COLO668 (cell line): ENCODE measurements at regions not wholly inside any gene's neighbourhood (a gene's known extent, or its start where the extent isn't known, plus 50 kb on each side); places are given as distances from the start of the nearest gene placed in this dataset.
"Not testable (repeated sequence)": the region's sequence is repeated elsewhere in the genome, so short reads cannot be mapped to it uniquely, and the experiment has no call there.

Experiments used
- DNase-seq: peaks from one replicate; lab custom pipeline; 2025; ENCODE audit not compliant: unreplicated experiment; lab: John Stamatoyannopoulos, UW

DNA sequence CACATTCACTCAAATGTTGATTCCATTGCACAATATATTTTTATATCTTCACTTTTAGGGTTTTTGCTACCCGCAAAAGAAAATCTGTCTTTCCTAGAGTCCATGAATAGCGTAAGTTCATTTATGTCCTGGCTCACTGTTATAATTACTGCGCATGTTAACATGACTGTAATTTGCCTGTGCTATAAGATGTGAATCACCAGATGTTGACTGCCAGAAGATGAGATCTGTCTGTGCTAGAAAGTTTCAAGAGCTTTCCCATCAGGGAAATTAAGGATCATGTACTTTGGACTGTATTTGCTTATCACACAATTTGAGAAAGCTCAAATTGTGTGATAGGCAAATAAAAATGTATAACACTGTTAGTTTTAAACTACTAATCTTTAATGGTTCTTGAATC is 322.5 kb downstream of the CHL1 start:
- DNase-seq = no peak

DNA sequence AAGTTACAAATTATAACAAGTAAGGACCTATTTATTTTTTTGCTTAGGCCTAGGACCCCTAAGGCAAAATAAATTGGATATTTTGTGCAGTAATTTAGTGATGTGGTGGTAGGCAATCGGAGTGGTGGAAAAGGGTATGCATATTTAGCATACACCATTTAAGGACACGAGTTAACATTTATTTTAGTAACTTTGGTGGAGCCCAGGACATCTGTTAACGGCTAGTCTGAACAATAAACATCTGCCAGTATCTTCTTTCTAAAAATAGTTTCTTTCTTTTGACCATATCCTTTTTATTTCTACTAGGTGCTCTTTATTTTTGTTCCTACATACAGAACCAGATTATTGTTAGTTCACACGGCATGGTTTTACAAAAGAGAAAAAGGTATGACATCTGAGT is 326.3 kb downstream of the CHL1 start:
- DNase-seq = no peak

- no peak for DNase-seq
Observed at GRCh38 chr3:525415-525814, 328.9 kb downstream of the CHL1 start.

DNA sequence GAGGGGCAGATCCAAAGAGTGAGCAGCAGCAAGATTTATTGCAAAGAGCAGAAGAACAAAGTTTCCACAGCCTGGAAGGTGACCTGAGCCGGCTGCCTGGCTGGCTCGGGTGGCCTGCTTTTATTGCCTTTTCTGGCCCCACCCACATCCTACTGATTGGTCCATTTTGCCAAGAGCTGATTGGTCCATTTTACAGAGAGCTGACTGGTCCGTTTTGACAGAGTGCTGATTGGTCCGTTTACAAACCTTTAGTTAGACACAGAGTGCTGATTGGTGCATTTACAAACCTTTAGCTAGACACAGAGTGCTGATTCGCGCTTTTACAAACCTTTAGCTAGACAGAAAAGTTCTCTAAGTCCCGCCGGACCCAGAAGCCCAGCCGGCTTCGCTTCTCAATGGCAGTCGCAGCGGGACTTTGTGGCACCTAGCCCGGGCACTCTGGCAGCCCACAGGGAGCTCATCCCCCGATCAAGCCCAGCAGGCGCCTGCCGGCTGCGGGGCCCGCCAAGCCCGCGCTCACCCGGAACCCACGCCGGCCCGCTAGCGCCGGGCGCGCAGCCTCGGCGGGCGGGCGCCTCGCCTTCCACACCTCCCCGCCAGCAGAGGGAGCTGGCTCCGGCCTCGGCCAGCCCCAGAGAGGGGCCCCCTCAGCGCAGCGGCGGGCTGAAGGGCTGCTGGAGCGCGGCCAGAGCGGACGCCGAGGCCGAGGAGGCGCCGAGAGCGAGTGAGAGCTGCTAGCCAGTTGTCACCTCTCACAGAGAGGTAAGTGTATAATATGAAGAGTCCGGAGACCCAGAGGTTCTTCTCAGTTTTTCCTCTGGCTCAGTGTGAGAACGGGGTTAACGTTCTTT is 339.2 kb downstream of the CHL1 start:
- peak; percentile 78 for DNase-seq

DNA sequence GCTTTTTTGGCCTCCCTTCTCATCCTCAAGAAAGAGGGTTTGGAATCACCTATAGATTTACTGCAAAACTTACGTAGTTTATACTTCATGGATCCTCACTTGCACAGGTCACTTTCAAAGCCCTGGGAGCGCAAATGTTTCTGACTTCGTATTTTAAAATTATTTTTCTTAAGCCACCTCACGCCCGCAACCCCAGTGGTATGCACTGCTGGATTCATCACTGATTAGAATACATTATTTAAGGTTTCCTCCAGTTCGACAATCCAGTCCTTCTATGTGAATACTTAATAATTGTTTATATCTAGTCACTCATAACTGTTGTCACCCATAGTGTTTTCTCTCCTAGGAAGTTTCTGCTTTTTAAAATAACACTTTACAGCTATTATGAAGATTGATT is 339.9 kb downstream of the CHL1 start:
- DNase-seq = no peak

DNA sequence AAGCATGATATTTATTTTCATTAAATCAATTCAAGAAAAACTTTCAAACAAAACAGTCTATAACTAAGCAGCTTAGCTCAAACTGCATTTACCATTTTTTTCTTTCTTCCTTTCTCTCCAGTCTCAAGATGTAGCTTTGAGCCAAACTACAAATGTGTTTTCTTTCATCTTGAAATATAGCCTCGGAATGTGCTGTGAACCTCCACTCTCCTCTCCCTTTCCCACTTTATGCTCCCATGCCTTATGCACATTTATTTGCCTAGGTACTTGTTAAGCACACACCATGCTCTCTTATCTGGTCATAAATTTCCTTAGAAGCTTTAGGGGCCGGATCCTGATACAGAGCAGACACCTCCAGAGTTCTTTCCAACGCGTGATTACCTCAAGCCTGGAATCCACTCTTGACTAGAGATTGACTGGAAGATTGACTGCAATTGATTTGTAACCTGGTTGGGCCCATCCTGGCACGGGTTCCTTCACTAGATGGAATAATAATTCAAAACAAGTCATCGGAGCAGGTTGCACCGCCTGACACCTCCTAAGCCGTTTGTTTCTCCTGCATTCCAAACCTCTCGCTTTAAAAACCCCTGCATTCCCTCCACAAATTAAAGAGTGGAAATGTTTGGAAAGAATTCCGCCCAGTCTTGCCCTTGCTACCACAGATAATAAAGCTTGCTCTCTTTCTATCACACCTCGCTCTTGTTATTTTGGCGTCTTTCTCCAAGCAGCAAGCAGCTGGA is 344.7 kb downstream of the CHL1 start:
- DNase-seq = no peak

DNA sequence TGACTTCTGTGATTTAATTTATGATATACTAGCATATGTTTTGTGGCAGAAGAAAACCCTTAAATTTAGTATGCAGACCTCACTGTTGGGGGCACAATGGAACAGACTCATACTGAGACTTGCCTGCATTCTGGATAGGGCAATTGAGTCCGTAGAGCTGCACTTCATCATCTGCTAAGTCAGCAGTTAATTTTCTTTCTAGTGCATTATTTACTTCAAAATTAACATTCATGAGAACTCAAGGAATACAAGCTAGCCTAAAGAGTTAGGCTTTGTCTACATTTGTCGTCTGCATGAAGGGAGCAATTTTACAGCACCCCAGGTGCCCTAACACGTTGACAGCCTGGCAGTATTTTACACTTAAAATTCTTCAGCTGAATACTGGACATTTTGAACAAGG is 345.5 kb downstream of the CHL1 start:
- no peak for DNase-seq

DNA sequence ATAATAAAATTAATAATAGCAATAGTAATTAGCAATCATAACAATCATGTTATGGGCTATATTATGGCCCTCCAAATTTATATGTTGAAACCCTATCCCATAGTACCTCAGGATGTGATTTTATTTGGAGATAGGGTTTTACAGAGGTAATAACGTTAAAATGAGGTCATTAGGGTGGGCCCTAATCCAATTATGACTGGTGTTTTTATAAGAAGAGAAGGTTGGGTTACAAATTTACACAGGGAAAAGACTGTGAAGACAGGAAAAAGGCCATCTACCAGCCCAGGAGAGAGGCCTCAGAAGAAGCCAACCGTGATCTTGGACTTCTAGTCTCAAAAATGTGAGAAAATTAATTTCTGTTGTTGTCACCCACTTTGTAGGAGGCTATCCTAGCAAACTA is 353.1 kb downstream of the CHL1 start:
- DNase-seq = no peak

GRCh38 chr3:550471-550870 is 353.9 kb downstream of the CHL1 start:
- DNase-seq = no peak

- no peak for DNase-seq
Observed at GRCh38 chr3:557972-558371, 361.4 kb downstream of the CHL1 start.

DNA sequence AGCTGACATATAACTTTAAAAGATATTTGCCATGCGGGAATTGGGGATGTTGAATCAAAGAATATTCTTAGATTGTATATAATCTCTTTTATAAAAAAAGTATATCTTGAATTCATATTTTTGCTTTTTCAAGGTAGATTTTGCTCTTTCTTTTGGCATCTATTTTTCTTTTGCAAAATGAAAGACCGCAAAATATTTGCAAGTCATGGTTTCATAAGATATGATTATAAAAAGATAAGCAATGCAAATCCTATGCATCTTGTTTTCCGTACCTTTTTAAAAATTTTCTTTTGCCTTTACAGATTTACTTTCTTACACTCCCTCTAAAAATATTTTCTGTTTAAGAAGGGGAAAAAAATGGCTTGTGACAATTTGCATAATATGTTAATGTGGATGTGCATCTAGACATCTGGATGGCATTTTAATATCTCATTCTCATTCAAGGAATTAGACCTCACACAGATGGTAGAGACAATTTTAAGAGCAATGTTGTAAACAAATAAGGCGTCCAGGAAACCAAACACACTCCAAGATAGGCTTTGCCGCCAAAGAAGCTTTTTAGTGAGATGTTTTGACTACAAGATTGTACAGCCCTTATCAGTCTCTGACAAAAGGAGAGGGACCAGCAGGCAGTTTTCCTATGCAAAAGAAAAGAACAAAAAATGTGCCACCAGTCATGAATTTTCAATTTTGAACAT is 371.1 kb downstream of the CHL1 start:
- no peak for DNase-seq

- not testable (repeated sequence) for DNase-seq
Observed at GRCh38 chr3:579529-579928, 383.0 kb downstream of the CHL1 start.

- not testable (repeated sequence) for DNase-seq
Observed at GRCh38 chr3:589066-589465, 392.5 kb downstream of the CHL1 start.

GRCh38 chr3:597304-597703 is 400.7 kb downstream of the CHL1 start:
- not testable (repeated sequence) for DNase-seq

GRCh38 chr3:597746-598145 is 401.2 kb downstream of the CHL1 start:
- not testable (repeated sequence) for DNase-seq

DNA sequence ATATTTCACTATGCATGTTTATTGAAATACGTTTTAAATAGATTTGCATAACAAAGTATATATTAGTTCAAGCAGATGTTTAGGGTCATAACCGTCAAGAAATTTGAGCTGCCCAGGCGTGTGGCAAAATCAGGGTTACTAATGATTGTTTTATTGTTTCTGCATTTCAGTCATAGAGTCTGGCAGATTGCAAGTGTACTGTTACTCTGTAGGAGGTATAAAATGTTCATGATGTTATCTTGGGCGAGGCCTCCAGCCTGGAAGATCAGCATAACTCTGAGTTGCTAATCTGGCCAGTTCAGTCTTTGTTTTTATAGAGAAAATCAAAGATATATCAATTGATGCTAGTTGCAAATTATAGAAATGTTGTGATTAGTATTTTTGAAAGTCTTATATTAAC is 410.9 kb downstream of the CHL1 start:
- not testable (repeated sequence) for DNase-seq

- no peak for DNase-seq
Observed at GRCh38 chr3:621714-622113, 425.2 kb downstream of the CHL1 start.

DNA sequence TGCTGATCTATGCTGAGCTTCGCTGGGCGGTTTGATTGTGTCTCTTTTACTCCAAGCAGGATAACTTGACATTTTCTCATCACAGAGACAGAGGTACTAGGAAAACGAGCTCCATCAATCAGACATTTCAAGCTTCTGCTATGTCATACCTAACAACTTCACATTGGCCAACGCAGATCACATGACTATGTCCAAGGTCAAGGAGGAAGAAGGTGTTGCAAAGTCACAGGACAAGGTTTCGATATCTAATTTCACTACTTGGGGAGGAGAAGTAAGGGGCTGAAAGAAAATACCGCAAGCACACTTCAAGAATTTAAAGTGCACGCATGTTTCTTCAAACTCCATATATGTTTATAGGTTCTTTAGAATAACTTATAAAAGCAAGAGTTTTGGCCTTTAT is 425.8 kb downstream of the CHL1 start:
- no peak for DNase-seq

- no peak for DNase-seq
Observed at GRCh38 chr3:623914-624545, 427.5 kb downstream of the CHL1 start.

- peak; percentile 26 for DNase-seq
Observed at GRCh38 chr3:632571-633170, 436.1 kb downstream of the CHL1 start.

GRCh38 chr3:634511-634910 is 437.9 kb downstream of the CHL1 start:
- no peak for DNase-seq
